B cell (primary cell): ENCODE measurements at regions not wholly inside any gene's neighbourhood (a gene's known extent, or its start where the extent isn't known, plus 50 kb on each side); places are given as distances from the start of the nearest gene placed in this dataset.

Source experiments
- EZH2 ChIP-seq: IDR thresholded peaks from 2 replicates; pipeline ENCODE4 v1.6.1; 2012; ENCODE audit warnings: borderline replicate concordance, low read depth, mild to moderate bottlenecking, moderate library complexity, low read length; ENCODE audit not compliant: insufficient read depth, poor library complexity, severe bottlenecking
- TF ChIP-seq, protein P1 (sequence below): fragments of 200-600 bp; IDR thresholded peaks from one replicate; pipeline ENCODE4 v1.8.0; 2022; ENCODE audit warnings: antibody characterized with exemption, mild to moderate bottlenecking

DNA sequence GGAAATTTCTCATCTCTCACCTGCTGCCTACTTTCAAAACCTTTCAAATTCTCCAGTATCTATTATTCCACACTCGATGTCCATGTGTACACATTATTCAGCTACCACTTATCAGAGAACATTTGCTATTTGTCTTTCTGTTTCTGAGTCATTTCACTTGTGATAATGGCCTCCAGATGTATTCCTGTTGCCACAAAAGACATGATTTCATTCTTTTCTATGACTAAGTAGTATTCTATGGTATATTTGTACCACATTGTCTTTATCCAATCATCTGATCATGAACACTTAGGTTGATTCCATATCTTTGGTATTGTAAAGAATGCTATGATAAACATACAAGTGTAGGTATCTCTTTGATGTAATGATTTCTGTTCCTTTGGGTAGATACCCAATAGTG is 310.1 kb upstream of the SPOCK3 start:
- TF ChIP-seq, protein P1, sequence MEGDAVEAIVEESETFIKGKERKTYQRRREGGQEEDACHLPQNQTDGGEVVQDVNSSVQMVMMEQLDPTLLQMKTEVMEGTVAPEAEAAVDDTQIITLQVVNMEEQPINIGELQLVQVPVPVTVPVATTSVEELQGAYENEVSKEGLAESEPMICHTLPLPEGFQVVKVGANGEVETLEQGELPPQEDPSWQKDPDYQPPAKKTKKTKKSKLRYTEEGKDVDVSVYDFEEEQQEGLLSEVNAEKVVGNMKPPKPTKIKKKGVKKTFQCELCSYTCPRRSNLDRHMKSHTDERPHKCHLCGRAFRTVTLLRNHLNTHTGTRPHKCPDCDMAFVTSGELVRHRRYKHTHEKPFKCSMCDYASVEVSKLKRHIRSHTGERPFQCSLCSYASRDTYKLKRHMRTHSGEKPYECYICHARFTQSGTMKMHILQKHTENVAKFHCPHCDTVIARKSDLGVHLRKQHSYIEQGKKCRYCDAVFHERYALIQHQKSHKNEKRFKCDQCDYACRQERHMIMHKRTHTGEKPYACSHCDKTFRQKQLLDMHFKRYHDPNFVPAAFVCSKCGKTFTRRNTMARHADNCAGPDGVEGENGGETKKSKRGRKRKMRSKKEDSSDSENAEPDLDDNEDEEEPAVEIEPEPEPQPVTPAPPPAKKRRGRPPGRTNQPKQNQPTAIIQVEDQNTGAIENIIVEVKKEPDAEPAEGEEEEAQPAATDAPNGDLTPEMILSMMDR = no peak
- TF ChIP-seq EZH2 = no peak
